ENCODE measurements at regions not wholly inside any gene's neighbourhood (a gene's known extent, or its start where the extent isn't known, plus 50 kb on each side); places are given as distances from the start of the nearest gene placed in this dataset.

GRCh38 chr12:67390273-67390672, 121.1 kb downstream of the CAND1 start:
- no peaks in the 10 kb centered on the region for H3K36me3 ChIP-seq (ENCODE audit: control insufficient read depth, insufficient read depth, low read length)
- no peaks in the 10 kb centered on the region for H3K9me3 ChIP-seq (ENCODE audit: control insufficient read depth, low read length)
- Mint-ChIP-seq H3K4me3 (no peak overlapping the region), H3K9me3 (no peaks in the 10 kb centered on the region), H3K27ac (no peak overlapping the region), H3K36me3 (ENCODE audit: low read depth) (no peaks in the 10 kb centered on the region), H3K4me1 (peaks cover 8% of the 10 kb centered on the region), H3K27me3 (ENCODE audit: insufficient read depth) (peaks cover 11% of the 10 kb centered on the region)
- no peaks in the 10 kb centered on the region for H3K4me1 ChIP-seq (ENCODE audit: control insufficient read depth, insufficient read depth, low read length)
- WGBS, 2 experiments (ENCODE audit: insufficient coverage in 1 of 2, insufficient read length in 1 of 2): 89 to 100% methylated on average over 2 to 4 of the region's 4 CpGs
- DNase-seq: no peak
- H3K27me3 ChIP-seq (ENCODE audit: control insufficient read depth, insufficient read depth, low read length, poor library complexity, severe bottlenecking): peaks cover 48% of the 10 kb centered on the region
- no peak overlapping the region for H3K4me3 ChIP-seq (ENCODE audit: low read length)
- no peak overlapping the region for H3K9ac ChIP-seq (ENCODE audit: extremely low read depth, low read length, poor library complexity, severe bottlenecking)
- no peak for TF ChIP-seq CTCF (conservative IDR thresholded peaks at IDR 0.05)
- no peak overlapping the region for H3K27ac ChIP-seq (ENCODE audit: low read depth, low read length)

GRCh38 chr12:67391034-67391433, 121.9 kb downstream of the CAND1 start:
- Histone ChIP-seq H3K27ac (ENCODE audit: low read depth, low read length) (no peak overlapping the region), H3K36me3 (ENCODE audit: control insufficient read depth, insufficient read depth, low read length) (no peaks in the 10 kb centered on the region), H3K4me3 (ENCODE audit: low read length) (no peak overlapping the region), H3K9me3 (ENCODE audit: control insufficient read depth, low read length) (no peaks in the 10 kb centered on the region), H3K27me3 (ENCODE audit: control insufficient read depth, insufficient read depth, low read length, poor library complexity, severe bottlenecking) (peaks cover 47% of the 10 kb centered on the region), H3K9ac (ENCODE audit: extremely low read depth, low read length, poor library complexity, severe bottlenecking) (no peak overlapping the region), H3K4me1 (ENCODE audit: control insufficient read depth, insufficient read depth, low read length) (no peaks in the 10 kb centered on the region)
- Mint-ChIP-seq H3K27ac (no peak overlapping the region), H3K36me3 (ENCODE audit: low read depth) (no peaks in the 10 kb centered on the region), H3K9me3 (no peaks in the 10 kb centered on the region), H3K4me3 (no peak overlapping the region), H3K27me3 (ENCODE audit: insufficient read depth) (peaks cover 11% of the 10 kb centered on the region), H3K4me1 (peaks cover 8% of the 10 kb centered on the region)
- 100% methylated on average over 1 of the region's 1 CpG for WGBS, 2 experiments (ENCODE audit: insufficient coverage in 1 of 2, insufficient read length in 1 of 2)
- no peak for TF ChIP-seq CTCF (conservative IDR thresholded peaks at IDR 0.05)
- DNase-seq: no peak

GRCh38 chr12:67391656-67392055, 122.5 kb downstream of the CAND1 start:
- no peak for DNase-seq
- Mint-ChIP-seq H3K27me3 (ENCODE audit: insufficient read depth) (peaks cover 10% of the 10 kb centered on the region), H3K9me3 (no peaks in the 10 kb centered on the region), H3K36me3 (ENCODE audit: low read depth) (no peaks in the 10 kb centered on the region), H3K27ac (no peak overlapping the region), H3K4me1 (peaks cover 8% of the 10 kb centered on the region), H3K4me3 (no peak overlapping the region)
- TF ChIP-seq CTCF (conservative IDR thresholded peaks at IDR 0.05): no peak
- H3K9ac ChIP-seq (ENCODE audit: extremely low read depth, low read length, poor library complexity, severe bottlenecking): no peak overlapping the region
- peaks cover 41% of the 10 kb centered on the region for H3K27me3 ChIP-seq (ENCODE audit: control insufficient read depth, insufficient read depth, low read length, poor library complexity, severe bottlenecking)
- 83 to 93% methylated on average over 2 of the region's 2 CpGs for WGBS, 2 experiments (ENCODE audit: insufficient coverage in 1 of 2, insufficient read length in 1 of 2)
- H3K27ac ChIP-seq (ENCODE audit: low read depth, low read length): no peak overlapping the region
- no peaks in the 10 kb centered on the region for H3K4me1 ChIP-seq (ENCODE audit: control insufficient read depth, insufficient read depth, low read length)
- no peak overlapping the region for H3K4me3 ChIP-seq (ENCODE audit: low read length)
- no peaks in the 10 kb centered on the region for H3K9me3 ChIP-seq (ENCODE audit: control insufficient read depth, low read length)
- no peaks in the 10 kb centered on the region for H3K36me3 ChIP-seq (ENCODE audit: control insufficient read depth, insufficient read depth, low read length)

All from endodermal cell (in vitro differentiated cells).